CD4-positive, alpha-beta T cell (primary cell): ENCODE measurements at regions not wholly inside any gene's neighbourhood (a gene's known extent, or its start where the extent isn't known, plus 50 kb on each side); places are given as distances from the start of the nearest gene placed in this dataset.

Source experiments
- ATAC-seq: fragments of 200-7000 bp; cut with Tn5 transposase; one replicate; pipeline ENCODE4 v1.10.0; 2022; ENCODE audit warnings: mild to moderate bottlenecking; ENCODE audit not compliant: poor library complexity
- CTCF ChIA-PET: fragments of 350-600 bp; sonication (Branson Sonifier 250); formaldehyde crosslinking; loops from one replicate; lab custom pipeline; 2021; ENCODE audit warnings: antibody characterized with exemption, inconsistent platforms; lab: Charles Lee
- POLR2A ChIA-PET: fragments of 350-600 bp; sonication (Branson Sonifier 250); formaldehyde crosslinking; loops from one replicate; lab custom pipeline; 2021; ENCODE audit warnings: antibody characterized with exemption, inconsistent platforms; lab: Charles Lee
- DNase-seq, 14 experiments: peaks; one replicate each; pipeline ENCODE4 v3.0.0-alpha.2; 2013 to 2020; ENCODE audit warnings: mixed read lengths in 2 of 14
- H3K27ac ChIP-seq, 2 donors: one replicate each; pipeline versions ENCODE4 v1.5.1 to v1.7.0; 2013; ENCODE audit warnings: low read length in 2 of 2, low read depth in 1 of 2, mild to moderate bottlenecking in 1 of 2
- H3K27me3 ChIP-seq, 2 experiments: 1 replicate in 1 of 2; 2 replicates in 1 of 2; pipeline versions ENCODE4 v1.6.1 to v1.7.0; 2013; ENCODE audit warnings: low read length in 2 of 2, control low read depth in 1 of 2, mild to moderate bottlenecking in 1 of 2, moderate library complexity in 1 of 2; ENCODE audit not compliant: insufficient read depth in 2 of 2, control insufficient read depth in 1 of 2
- H3K36me3 ChIP-seq: one replicate; pipeline ENCODE4 v1.6.1; 2013; ENCODE audit warnings: low read length, control low read depth; ENCODE audit not compliant: insufficient read depth
- H3K4me1 ChIP-seq: one replicate; pipeline ENCODE4 v1.6.1; 2013; ENCODE audit warnings: low read length, control low read depth; ENCODE audit not compliant: insufficient read depth
- H3K4me3 ChIP-seq: one replicate; pipeline ENCODE4 v1.5.1; 2013; ENCODE audit warnings: mild to moderate bottlenecking, low read length, moderate library complexity
- H3K9me3 ChIP-seq, 2 experiments: 1 replicate in 1 of 2; 2 replicates in 1 of 2; pipeline versions ENCODE4 v1.6.1 to v1.7.0; 2013; ENCODE audit warnings: low read length in 2 of 2, mild to moderate bottlenecking in 2 of 2, control low read depth in 1 of 2, moderate library complexity in 1 of 2; ENCODE audit not compliant: control insufficient read depth in 1 of 2, insufficient read depth in 1 of 2
- H3K27ac Mint-ChIP-seq: one replicate; pipeline ENCODE4 v1.8.0; 2020; ENCODE audit warnings: mixed read lengths
- H3K27me3 Mint-ChIP-seq: one replicate; pipeline ENCODE4 v1.8.0; 2021; ENCODE audit warnings: mixed read lengths
- H3K36me3 Mint-ChIP-seq: one replicate; pipeline ENCODE4 v1.8.0; 2021; ENCODE audit warnings: low read depth, mixed read lengths
- H3K4me1 Mint-ChIP-seq: one replicate; pipeline ENCODE4 v1.8.0; 2021; ENCODE audit warnings: low read depth, mixed read lengths
- H3K4me3 Mint-ChIP-seq: one replicate; pipeline ENCODE4 v1.8.0; 2020; ENCODE audit warnings: mild to moderate bottlenecking, mixed read lengths
- H3K9me3 Mint-ChIP-seq: one replicate; pipeline ENCODE4 v1.8.0; 2020; ENCODE audit warnings: mixed read lengths
- intact Hi-C, 2 experiments: fragments of 100-400 bp; cut with DNase I in 1 of 2; cut with micrococcal nuclease in 1 of 2; formaldehyde crosslinking; loops; one replicate each; pipeline versions ENCODE4 v1.15.1 to v1.9.0; 2023 to 2025; cut with DNase I, micrococcal nuclease
- TF ChIP-seq, protein P1 (sequence below): fragments of 200-600 bp; IDR thresholded peaks from one replicate; pipeline ENCODE4 v1.8.0; 2022; ENCODE audit warnings: antibody characterized with exemption, mild to moderate bottlenecking

DNA sequence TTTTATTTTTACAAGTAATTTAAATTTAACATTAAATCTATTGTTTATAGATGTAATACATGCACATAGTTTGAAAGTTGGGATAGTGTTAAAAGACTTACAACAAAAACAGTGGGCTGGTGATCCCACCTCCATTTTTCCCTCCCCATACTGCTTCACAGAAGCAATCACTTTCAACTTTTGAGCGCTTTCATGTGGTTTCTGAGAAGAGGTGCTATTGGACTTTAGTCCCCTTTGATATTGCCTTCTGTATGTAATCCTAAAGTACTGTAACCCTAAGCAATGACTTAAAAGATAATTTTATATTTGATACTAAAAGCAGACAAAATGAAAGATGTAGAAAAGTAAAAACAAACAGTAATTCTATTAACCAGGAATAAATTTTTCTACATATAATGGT is 88.1 kb upstream of the FAM171A1 start:
- Mint-ChIP-seq H3K4me1 (peaks cover 9% of the 10 kb centered on the region), H3K36me3 (no peaks in the 10 kb centered on the region), H3K4me3 (no peak overlapping the region), H3K27ac (no peak overlapping the region), H3K27me3 (peaks cover 38% of the 10 kb centered on the region), H3K9me3 (no peaks in the 10 kb centered on the region)
- DNase-seq (no peak), ATAC-seq (no peak)
- no peaks in the 10 kb centered on the region for H3K36me3 ChIP-seq
- intact Hi-C loops = no loop called here
- TF ChIP-seq, protein P1, sequence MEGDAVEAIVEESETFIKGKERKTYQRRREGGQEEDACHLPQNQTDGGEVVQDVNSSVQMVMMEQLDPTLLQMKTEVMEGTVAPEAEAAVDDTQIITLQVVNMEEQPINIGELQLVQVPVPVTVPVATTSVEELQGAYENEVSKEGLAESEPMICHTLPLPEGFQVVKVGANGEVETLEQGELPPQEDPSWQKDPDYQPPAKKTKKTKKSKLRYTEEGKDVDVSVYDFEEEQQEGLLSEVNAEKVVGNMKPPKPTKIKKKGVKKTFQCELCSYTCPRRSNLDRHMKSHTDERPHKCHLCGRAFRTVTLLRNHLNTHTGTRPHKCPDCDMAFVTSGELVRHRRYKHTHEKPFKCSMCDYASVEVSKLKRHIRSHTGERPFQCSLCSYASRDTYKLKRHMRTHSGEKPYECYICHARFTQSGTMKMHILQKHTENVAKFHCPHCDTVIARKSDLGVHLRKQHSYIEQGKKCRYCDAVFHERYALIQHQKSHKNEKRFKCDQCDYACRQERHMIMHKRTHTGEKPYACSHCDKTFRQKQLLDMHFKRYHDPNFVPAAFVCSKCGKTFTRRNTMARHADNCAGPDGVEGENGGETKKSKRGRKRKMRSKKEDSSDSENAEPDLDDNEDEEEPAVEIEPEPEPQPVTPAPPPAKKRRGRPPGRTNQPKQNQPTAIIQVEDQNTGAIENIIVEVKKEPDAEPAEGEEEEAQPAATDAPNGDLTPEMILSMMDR = no peak
- no peaks in the 10 kb centered on the region for H3K4me1 ChIP-seq
- H3K9me3 ChIP-seq = peaks cover 0 to 11% of the 10 kb centered on the region in 2 experiments
- POLR2A ChIA-PET = no interaction called here
- no peak overlapping the region for H3K27ac ChIP-seq
- no peak overlapping the region for H3K4me3 ChIP-seq
- CTCF ChIA-PET = no interaction called here
- peaks cover 0 to 19% of the 10 kb centered on the region in 2 experiments for H3K27me3 ChIP-seq

DNA sequence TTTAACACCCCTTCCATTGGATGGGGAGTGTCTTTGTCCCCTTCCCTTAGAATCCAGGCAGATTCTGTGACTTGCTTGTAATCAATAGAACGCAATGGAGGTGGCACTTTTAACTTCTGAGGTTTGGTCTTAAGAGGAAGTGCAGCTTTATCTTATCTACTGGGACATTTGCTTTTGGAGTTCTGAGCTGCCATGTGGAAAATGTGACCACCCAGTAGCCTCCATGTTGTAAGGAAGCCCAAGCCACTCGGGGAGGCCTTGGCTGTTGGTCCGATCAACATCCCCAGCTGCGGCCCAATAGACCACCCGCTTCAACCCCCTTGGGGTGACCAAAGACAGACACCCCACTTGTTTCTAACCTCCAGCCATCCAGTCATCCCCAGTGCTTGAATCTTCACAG is 86.3 kb upstream of the FAM171A1 start:
- Mint-ChIP-seq H3K4me1 (peaks cover 9% of the 10 kb centered on the region), H3K9me3 (no peaks in the 10 kb centered on the region), H3K27ac (no peak overlapping the region), H3K36me3 (no peaks in the 10 kb centered on the region), H3K27me3 (peaks cover 40% of the 10 kb centered on the region), H3K4me3 (no peak overlapping the region)
- intact Hi-C loops = no loop called here
- no peaks in the 10 kb centered on the region for H3K4me1 ChIP-seq
- no peak overlapping the region for H3K27ac ChIP-seq
- TF ChIP-seq, protein P1 = no peak
- no peaks in the 10 kb centered on the region for H3K9me3 ChIP-seq
- peaks cover 0 to 23% of the 10 kb centered on the region in 2 experiments for H3K27me3 ChIP-seq
- ChIA-PET CTCF (no interaction called here), POLR2A (no interaction called here)
- H3K4me3 ChIP-seq = no peak overlapping the region
- ATAC-seq = no peak
- H3K36me3 ChIP-seq = no peaks in the 10 kb centered on the region
- no peak for DNase-seq

DNA sequence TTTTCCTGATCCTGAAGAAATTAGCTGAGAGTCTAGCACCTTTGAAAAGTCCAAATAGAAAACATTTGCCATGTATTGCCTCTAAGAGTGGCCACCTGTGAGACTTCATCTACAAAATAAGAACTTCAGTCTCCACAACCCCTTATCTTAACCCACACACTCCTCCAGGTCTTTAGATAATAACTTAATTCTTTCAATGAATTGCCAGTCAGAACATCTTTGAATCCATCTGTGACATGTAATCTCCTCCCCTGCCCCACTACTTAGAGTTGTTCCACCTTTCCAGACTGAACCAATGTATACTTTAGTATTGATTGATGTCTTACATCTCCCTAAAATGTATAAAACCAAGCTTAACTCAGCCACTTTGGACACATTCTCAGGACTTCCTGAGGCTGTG is 84.4 kb upstream of the FAM171A1 start:
- Histone ChIP-seq H3K4me1 (no peaks in the 10 kb centered on the region), H3K4me3 (no peak overlapping the region), H3K27ac (no peak overlapping the region), H3K36me3 (no peaks in the 10 kb centered on the region), H3K9me3 (no peaks in the 10 kb centered on the region), H3K27me3 (peaks cover 0 to 35% of the 10 kb centered on the region in 2 experiments)
- no peaks in the 10 kb centered on the region for H3K9me3 Mint-ChIP-seq
- TF ChIP-seq, protein P1 = no peak
- H3K36me3 Mint-ChIP-seq = no peaks in the 10 kb centered on the region
- intact Hi-C loops = no loop called here
- peaks cover 9% of the 10 kb centered on the region for H3K4me1 Mint-ChIP-seq
- peaks cover 47% of the 10 kb centered on the region for H3K27me3 Mint-ChIP-seq
- H3K27ac Mint-ChIP-seq = no peak overlapping the region
- DNase-seq (no peak), ATAC-seq (no peak)
- ChIA-PET POLR2A (no interaction called here), CTCF (no interaction called here)
- no peak overlapping the region for H3K4me3 Mint-ChIP-seq
